Effector memory CD8-positive, alpha-beta T cell (primary cell): ENCODE measurements at regions not wholly inside any gene's neighbourhood (a gene's known extent, or its start where the extent isn't known, plus 50 kb on each side); places are given as distances from the start of the nearest gene placed in this dataset.

ENCODE experiments used
- ATAC-seq: fragments of 150-1000 bp; cut with Tn5 transposase; replicated peaks from 2 replicates; pipeline ENCODE4 v1.10.0; 2021; ENCODE audit warnings: mild to moderate bottlenecking, moderate library complexity
- DNase-seq, 3 experiments: peaks; one replicate each; pipeline ENCODE4 v3.0.0; 2021
- H3K27ac Mint-ChIP-seq, 2 donors: one replicate each; pipeline ENCODE4 v1.8.0; 2022; ENCODE audit warnings: mild to moderate bottlenecking in 2 of 2, mixed read lengths in 2 of 2, moderate library complexity in 2 of 2
- H3K27me3 Mint-ChIP-seq, 2 donors: one replicate each; pipeline ENCODE4 v1.8.0; 2022; ENCODE audit warnings: mixed read lengths in 2 of 2
- H3K36me3 Mint-ChIP-seq: one replicate; pipeline ENCODE4 v1.8.0; 2022; ENCODE audit warnings: mild to moderate bottlenecking, moderate library complexity, mixed read lengths; ENCODE audit not compliant: insufficient read depth
- H3K4me1 Mint-ChIP-seq, 2 donors: one replicate each; pipeline ENCODE4 v1.8.0; 2022; ENCODE audit warnings: low read depth in 2 of 2, mixed read lengths in 2 of 2
- H3K4me3 Mint-ChIP-seq, 2 donors: one replicate each; pipeline ENCODE4 v1.8.0; 2022; ENCODE audit warnings: mild to moderate bottlenecking in 2 of 2, mixed read lengths in 2 of 2, moderate library complexity in 2 of 2
- H3K9me3 Mint-ChIP-seq, 2 donors: one replicate each; pipeline ENCODE4 v1.8.0; 2022; ENCODE audit warnings: mixed read lengths in 2 of 2

DNA sequence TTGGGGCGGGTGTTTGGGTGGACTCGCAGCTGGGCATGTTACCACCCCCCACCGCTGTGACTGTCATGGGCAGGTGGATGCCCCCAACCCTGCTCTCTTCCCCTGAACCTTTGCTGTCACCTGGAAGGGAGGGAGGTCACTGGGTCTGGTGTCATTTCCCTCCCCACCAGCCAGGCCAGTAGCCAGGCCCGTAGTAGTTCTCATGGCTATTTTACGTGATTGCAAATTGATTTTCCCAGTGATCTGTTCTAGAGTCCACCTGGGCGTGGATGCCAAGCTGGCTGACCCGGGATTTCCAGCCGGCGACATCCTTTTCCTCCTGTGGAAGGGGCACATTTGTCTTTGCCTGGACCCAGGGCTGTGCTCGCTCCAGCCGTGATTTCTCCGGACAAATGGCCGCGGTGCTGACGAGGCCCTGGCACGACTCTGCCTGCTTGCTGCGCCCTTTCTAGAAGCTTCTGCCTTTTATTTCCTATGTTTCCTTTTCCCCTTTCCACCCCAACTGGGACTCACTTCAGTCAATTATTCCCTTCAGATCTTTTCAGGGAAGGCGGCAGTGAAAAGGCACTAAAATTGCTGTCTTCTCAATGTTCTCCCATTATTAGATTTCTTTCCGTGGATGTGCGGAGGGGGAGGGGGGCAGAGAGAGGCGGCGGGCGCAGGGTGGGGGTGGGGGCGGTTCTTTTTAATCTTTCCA lies 226.9 kb upstream of the CIBAR2 start:
- Mint-ChIP-seq H3K36me3 (peaks cover 3% of the 10 kb centered on the region), H3K27me3 (peaks cover 44 to 83% of the 10 kb centered on the region in 2 donors), H3K27ac (no peak overlapping the region), H3K4me3 (no peak overlapping the region), H3K9me3 (no peaks in the 10 kb centered on the region), H3K4me1 (peaks cover 0 to 4% of the 10 kb centered on the region in 2 donors)
- DNase-seq (no peak), ATAC-seq (no peak)

DNA sequence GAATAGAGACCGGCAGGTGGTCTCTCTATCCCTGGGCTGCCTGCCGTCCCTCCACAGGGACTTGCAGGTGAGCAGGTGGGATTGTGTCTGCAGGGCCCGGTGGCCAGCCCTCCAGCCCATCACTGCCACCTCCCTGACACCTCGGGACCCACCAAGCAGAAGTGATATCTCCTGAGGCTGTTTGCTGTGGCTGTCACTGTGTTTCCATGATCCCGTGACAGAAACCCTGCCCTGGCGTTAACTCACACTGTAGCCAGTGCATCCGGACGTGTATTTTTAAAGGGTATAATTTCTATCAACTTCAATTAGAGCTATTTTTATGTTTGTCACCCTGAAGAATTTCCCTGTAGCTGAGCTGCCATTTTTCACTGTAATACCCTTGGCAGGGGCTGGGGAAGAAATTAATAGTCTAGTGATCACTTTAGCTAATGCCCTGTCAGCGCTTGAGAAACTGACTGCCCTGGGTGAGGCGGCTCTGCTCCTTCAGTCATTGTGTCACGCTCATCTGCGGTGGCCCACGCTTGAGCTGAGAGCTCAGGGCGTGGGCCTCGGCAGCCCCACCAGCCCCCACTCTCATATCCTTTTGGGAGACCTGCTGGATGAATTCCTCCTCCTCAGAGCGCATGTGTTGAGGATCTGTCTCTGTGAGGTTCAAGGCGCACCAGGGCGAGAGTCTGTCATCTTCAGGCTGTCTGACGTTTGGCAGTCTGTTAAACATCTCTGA lies 229.9 kb upstream of the CIBAR2 start:
- ATAC-seq = no peak
- Mint-ChIP-seq H3K27me3 (peaks cover 22 to 68% of the 10 kb centered on the region in 2 donors), H3K27ac (no peak overlapping the region)

DNA sequence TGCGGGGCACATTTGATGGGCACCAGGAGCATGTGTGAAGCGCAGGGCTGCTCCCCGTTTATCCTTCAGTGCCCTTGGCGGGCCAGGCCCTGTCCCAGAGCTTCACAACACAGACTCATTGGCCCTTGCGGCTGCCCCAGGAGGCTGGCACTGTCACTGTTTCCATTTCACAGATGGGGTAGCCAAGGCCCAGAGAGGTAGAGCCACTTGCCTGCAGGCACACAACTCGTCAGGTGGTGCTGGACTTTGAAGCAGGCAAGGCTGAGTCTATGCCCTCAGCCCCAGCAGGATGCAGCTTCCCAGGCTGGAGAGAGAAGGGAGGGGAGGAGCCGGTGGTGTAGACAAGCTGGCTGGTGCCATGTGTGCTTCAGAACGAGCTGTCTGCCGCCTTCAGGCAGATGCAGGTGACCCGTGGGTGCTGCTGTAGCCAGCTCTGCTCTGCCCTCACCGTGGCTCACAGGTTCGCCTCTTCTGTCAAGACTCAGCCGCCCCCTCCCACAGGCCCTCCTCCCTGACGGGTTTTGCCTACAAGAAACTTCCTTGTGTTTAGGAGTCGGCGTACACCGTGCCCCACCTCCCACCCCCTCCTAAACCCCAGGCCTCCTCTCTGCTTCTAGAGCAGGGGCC lies 232.3 kb upstream of the CIBAR2 start:
- no peak for DNase-seq
- H3K27me3 Mint-ChIP-seq = peaks cover 15 to 47% of the 10 kb centered on the region in 2 donors
- no peak overlapping the region for H3K27ac Mint-ChIP-seq
- no peak overlapping the region for H3K4me3 Mint-ChIP-seq
- ATAC-seq = no peak
- H3K9me3 Mint-ChIP-seq = peaks cover 0 to 11% of the 10 kb centered on the region in 2 donors
- H3K4me1 Mint-ChIP-seq = no peaks in the 10 kb centered on the region
- no peaks in the 10 kb centered on the region for H3K36me3 Mint-ChIP-seq

More for the DNA sequence above, 229.9 kb upstream of the CIBAR2 start:
- Mint-ChIP-seq H3K36me3 (peaks cover 3% of the 10 kb centered on the region), H3K4me1 (no peaks in the 10 kb centered on the region), H3K4me3 (no peak overlapping the region), H3K9me3 (peaks cover 0 to 11% of the 10 kb centered on the region in 2 donors)
- DNase-seq = no peak

DNA sequence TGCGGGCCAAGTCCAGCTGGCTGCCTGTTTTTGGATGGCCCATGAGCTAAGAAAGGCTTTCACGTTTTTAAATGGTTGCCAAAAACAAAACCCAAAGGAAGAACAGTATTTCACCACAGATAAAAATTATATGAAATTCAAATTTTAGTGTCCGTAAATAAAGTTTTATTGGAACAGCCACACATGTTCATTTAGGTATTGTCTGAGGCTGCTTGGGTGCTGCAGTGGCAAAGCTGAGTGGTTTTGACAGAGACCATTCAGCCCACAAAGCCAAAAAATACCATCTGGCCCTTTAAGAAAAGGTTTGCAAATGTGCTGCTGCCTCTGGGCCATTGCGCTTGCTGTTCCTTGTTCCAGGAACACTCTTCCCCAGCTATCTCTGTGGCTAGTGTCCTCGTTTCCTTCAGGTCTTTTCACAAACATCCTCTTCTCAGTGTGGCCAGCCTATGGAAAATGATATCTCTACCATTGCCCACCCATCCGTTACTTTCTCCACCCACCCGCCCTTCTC lies 232.9 kb upstream of the CIBAR2 start:
- no peak for ATAC-seq
- H3K27me3 Mint-ChIP-seq = peaks cover 10 to 41% of the 10 kb centered on the region in 2 donors
- peaks cover 0 to 11% of the 10 kb centered on the region in 2 donors for H3K9me3 Mint-ChIP-seq
- no peak overlapping the region for H3K4me3 Mint-ChIP-seq
- no peaks in the 10 kb centered on the region for H3K4me1 Mint-ChIP-seq
- H3K36me3 Mint-ChIP-seq = no peaks in the 10 kb centered on the region
- no peak overlapping the region for H3K27ac Mint-ChIP-seq
- no peak for DNase-seq

GRCh38 chr16:85346404-85347212 lies 234.3 kb upstream of the CIBAR2 start:
- H3K4me3 Mint-ChIP-seq = no peak overlapping the region

DNA sequence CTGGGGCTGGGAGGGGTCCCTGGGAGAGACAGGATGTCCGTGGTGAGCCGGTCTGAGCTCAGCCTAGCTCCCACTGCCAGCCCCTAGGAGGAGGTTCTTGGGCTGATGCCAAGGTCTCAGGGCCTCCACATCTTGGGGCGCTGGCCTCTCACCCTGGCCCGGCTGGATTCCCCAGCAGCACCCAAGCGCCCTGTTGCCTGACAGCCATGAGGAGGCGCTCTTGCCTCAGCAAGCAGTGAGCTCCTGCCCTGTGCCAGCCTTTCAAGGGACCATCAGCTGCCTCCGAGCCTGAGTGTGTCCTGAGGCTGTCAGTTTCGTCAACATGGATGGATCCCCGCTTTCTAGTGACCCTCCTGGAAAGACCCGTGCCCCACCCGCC lies 234.9 kb upstream of the CIBAR2 start:
- peaks cover 10 to 34% of the 10 kb centered on the region in 2 donors for H3K27me3 Mint-ChIP-seq
- no peak for ATAC-seq
- DNase-seq = no peak
- no peak overlapping the region for H3K4me3 Mint-ChIP-seq
- H3K9me3 Mint-ChIP-seq = peaks cover 0 to 11% of the 10 kb centered on the region in 2 donors
- H3K27ac Mint-ChIP-seq = no peak overlapping the region
- no peaks in the 10 kb centered on the region for H3K4me1 Mint-ChIP-seq
- H3K36me3 Mint-ChIP-seq = no peaks in the 10 kb centered on the region

More at GRCh38 chr16:85346404-85347212, 234.3 kb upstream of the CIBAR2 start:
- no peak overlapping the region for H3K27ac Mint-ChIP-seq
- H3K27me3 Mint-ChIP-seq = peaks cover 10 to 40% of the 10 kb centered on the region in 2 donors
- H3K4me1 Mint-ChIP-seq = no peaks in the 10 kb centered on the region
- peaks cover 0 to 11% of the 10 kb centered on the region in 2 donors for H3K9me3 Mint-ChIP-seq
- ATAC-seq (no peak), DNase-seq (no peak)
- no peaks in the 10 kb centered on the region for H3K36me3 Mint-ChIP-seq

DNA sequence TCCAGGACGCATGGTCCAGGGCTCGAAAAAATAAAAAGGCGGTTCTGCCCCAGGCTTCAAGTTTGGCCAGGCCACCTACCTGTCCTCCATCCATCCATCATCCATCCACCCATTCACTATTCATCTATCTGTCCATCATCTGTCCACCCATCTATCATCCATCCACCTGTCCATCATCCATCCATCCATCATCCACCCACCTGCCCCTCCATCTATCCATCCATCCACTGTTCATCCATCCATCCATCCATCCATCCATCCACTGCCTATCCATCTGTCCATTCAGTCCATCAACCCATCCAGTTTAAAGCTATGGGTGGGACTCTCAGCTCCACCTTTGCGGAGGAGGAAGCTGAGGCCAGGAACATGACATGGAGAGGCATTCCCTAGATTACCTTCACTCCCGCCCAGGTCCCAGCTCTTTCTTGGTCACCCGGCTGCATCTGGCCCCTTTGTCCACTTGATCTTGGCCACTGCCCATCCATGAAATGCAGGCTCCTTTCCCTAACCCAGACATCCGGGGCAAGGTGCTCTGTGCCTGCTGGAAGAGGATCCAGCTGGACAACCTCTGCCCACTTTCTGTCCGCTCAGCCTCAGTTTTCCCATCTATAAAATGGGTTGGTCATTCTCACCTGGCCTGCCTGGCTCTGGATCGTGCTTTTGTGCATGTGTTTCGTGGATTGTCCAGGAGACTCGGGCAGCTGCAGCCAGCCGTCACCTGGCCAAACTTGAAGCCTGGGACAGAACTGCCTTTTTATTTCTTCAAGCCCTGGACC lies 236.0 kb upstream of the CIBAR2 start:
- Mint-ChIP-seq H3K36me3 (no peaks in the 10 kb centered on the region), H3K9me3 (peaks cover 0 to 11% of the 10 kb centered on the region in 2 donors), H3K4me1 (no peaks in the 10 kb centered on the region), H3K27ac (no peak overlapping the region), H3K4me3 (no peak overlapping the region), H3K27me3 (peaks cover 10 to 24% of the 10 kb centered on the region in 2 donors)
- ATAC-seq (no peak), DNase-seq (no peak)

GRCh38 chr16:85348911-85349334 lies 236.7 kb upstream of the CIBAR2 start:
- Mint-ChIP-seq H3K27me3 (peaks cover 9 to 17% of the 10 kb centered on the region in 2 donors), H3K27ac (no peak overlapping the region), H3K36me3 (no peaks in the 10 kb centered on the region), H3K4me1 (no peaks in the 10 kb centered on the region), H3K9me3 (peaks cover 0 to 11% of the 10 kb centered on the region in 2 donors), H3K4me3 (no peak overlapping the region)
- ATAC-seq = no peak
- no peak for DNase-seq

GRCh38 chr16:85349365-85350145 lies 237.3 kb upstream of the CIBAR2 start:
- no peak for DNase-seq
- Mint-ChIP-seq H3K36me3 (no peaks in the 10 kb centered on the region), H3K4me1 (no peaks in the 10 kb centered on the region), H3K4me3 (no peak overlapping the region), H3K9me3 (peaks cover 0 to 11% of the 10 kb centered on the region in 2 donors), H3K27ac (no peak overlapping the region), H3K27me3 (peaks cover 11 to 12% of the 10 kb centered on the region in 2 donors)
- no peak for ATAC-seq

DNA sequence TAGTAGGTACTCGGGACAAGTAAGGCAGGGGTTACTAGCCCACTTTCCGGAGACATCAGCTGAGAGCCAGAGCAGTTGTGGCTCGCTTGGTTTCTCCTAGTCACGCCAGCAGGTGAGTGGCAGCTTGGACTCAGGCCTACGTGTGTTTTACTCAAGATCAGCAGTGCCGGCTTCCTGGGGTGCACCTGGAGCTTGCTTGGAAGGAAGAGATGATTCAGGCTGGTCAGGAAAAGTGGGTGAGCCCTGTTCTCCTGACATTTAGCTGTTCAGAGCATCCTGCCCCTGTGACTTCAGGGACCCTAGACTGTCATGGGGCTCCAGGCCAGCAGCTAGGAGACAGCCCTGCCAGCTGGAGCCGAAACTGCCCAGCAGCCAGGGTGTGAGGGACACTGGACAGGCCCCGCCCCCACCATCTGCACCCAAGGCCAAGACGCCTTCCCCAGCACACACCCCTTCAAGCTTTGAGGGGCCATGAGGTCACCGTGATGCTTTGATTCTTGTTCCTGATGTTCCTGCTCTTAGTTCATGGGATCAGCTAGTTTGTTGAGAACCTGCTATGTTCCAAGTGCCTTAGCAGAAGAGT lies 238.0 kb upstream of the CIBAR2 start:
- no peak overlapping the region for H3K27ac Mint-ChIP-seq
- no peak for ATAC-seq

GRCh38 chr16:85350973-85351372 lies 238.7 kb upstream of the CIBAR2 start:
- Mint-ChIP-seq H3K4me3 (no peak overlapping the region), H3K9me3 (peaks cover 0 to 5% of the 10 kb centered on the region in 2 donors), H3K27me3 (peaks cover 10 to 11% of the 10 kb centered on the region in 2 donors), H3K4me1 (no peaks in the 10 kb centered on the region), H3K36me3 (no peaks in the 10 kb centered on the region), H3K27ac (no peak overlapping the region)
- DNase-seq = no peak
- ATAC-seq = no peak

More for the DNA sequence above, 238.0 kb upstream of the CIBAR2 start:
- DNase-seq = no peak
- H3K36me3 Mint-ChIP-seq = no peaks in the 10 kb centered on the region
- peaks cover 11 to 12% of the 10 kb centered on the region in 2 donors for H3K27me3 Mint-ChIP-seq
- no peak overlapping the region for H3K4me3 Mint-ChIP-seq
- H3K4me1 Mint-ChIP-seq = no peaks in the 10 kb centered on the region
- H3K9me3 Mint-ChIP-seq = peaks cover 0 to 11% of the 10 kb centered on the region in 2 donors
